Lung microvascular endothelial cell (primary cell): ENCODE measurements at regions not wholly inside any gene's neighbourhood (a gene's known extent, or its start where the extent isn't known, plus 50 kb on each side); places are given as distances from the start of the nearest gene placed in this dataset.

Experiments
- DNase-seq, 2 donors: peaks; one replicate each; pipeline versions ENCODE4 v3.0.0 to v3.0.0-alpha.2; 2010; ENCODE audit warnings: low read depth in 2 of 2

DNA sequence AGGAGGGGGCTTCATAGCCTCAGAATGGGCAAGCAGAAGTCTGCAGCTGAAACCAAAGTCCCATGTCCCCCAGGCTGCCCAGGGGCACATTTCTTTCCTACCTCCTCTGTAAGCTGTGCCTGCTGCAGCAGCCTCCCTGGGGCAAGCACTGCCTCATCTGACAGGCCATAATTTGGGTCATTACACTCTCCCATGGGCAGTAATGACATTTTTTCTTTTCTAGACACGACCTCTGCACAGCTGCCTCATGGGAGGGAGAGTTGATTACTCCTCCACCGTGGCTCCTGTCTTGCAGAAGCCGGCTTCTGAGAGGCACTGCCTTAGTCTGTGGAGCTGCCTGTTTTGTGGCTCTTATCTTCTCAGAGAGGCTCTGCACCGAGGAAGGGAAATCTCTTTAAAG, 268.9 kb downstream of the TDRD15 start:
- no peak for DNase-seq

DNA sequence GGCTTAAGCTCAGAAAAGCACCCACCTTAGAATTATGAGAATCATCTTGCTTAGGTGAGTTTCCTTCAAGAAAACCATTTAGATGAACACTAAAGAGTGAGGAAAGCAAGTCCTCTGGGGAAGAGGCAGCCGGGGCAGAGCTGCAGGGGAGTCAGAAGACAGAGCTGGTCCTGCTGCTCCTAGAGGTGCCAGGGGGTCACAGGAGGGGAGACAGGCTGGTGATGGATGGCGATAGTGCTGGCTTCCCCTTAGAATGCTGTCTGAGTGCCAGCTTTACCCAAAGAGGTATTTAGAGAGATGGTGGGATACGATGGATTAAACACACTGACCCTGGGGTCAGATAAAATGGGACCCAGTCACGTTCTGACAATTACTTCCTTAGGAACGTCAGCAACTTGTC, 269.4 kb downstream of the TDRD15 start:
- no peak for DNase-seq

DNA sequence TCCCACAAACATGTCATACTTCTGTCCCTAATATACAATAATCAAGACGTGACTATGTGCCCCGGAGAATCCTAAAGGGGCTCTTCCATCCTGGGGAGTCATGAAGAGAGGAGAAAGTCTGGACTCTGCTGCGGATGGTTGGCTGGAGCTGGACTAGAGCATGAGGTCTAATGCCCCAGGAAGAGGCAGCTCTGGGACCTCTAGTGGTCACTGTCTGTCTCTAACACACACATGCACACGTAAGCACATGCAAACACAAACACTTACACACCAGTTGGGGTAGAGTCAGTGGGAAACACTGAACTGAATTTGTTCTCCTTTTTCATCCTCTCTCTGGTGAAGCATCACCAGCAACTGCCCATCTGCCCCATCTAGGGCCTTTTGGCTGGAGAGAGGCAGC, 271.6 kb downstream of the TDRD15 start:
- no peak for DNase-seq

DNA sequence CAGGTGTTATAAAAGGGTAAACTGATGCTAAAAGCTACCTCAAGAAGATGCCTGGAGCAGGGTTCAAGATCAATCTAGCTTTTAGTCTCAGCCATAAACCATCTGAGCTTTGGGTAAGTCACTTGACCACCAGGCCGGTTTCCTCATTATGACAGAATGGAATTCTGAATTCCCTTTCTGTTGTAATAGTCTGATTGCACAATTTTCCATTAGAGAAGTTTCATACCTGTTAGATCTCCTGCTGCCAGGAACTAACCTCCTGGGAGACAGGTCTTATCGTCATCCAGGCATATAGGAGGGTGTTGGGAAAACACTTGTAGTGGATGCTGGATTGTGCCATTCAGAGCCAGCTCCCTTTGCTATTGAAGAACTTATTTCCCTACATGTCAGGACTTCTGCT, 272.5 kb downstream of the TDRD15 start:
- DNase-seq, result no peak

DNA sequence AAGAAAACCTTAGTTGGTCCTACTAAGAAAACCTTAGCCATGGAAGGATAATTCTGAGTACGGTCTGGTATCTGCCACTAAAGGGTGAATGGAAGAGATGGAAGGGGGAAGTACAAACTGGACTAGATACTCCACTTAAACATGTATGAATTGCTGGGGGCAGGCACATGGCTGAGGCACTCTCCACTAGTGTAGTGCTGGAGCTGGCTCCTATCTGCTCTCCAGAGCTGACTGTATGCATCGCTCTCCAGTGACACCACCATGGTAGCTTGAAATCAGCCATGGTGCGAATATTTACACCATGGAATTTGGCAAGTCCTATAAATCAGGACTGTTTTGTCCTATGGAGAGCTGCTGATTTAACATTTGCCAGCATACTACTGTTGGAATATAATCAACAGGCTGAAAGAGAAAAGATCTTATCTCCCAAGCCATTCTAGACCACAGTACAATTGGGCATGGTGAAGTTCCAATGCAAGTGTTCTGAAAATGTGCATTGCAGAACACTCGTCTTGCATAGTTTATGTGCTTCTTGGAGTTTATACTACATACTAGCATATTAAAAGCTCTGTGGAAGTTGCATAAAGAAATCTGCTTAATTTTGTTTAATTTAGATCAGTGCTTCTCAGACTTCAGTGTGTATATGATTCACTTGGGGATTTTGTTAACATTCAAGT, 277.4 kb downstream of the TDRD15 start:
- DNase-seq, result no peak

DNA sequence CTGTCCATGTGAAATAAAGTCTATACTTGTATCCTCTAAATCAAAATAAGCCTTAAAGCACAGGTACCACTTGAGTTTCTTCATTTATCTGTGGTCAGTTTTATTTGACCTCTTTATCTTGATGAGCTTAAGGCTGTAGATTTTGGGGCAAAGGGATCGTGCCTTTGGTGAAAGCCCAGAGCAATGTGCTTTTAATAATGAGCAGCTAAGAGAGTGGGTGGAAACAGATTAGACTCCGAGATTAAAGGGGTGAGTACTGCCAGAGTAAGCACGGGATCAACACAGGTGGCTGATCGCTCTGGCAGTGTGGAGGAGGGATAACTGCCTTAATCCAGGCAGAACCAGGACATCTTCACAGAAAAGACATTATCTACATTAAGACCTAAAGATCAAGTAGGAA, 280.4 kb downstream of the TDRD15 start:
- DNase-seq, result no peak

DNA sequence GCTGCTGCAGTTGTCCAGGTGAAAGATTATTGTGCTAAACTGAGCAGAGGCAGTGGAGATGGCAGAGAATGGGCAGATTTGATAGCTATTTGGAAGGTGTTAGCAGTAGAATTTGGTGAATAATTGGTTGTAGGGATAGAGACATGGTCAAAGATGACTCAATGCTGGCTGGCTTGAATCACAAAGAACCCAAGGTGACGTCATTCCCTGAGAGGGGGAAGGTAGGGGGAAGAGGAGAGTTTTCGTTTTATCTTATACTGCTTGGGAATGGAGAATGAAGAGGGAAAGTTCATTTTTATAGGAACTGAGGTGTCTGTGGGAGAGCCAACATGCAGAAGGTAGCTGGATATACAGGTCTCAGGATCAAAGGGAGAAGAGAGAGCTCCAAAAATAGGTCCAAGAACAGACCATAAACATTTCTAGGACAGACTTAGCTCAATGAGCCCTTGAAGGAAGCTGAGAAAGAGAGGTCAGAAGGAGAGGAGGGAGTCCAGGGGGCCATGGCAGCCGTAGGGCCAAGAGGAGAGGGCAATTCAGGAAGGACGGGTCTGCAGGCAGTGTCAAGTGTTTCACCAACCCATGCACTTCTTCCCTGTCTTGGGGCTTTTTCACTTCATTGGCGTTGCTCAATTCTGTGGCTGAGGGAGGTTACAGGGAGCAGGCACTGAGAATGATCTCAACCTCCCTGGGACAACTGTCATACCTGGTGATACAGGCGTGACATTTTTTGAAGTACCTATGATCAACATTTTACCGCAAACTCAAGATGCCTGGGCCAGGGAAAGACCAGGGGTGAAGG, 281.3 kb downstream of the TDRD15 start:
- no peak for DNase-seq

DNA sequence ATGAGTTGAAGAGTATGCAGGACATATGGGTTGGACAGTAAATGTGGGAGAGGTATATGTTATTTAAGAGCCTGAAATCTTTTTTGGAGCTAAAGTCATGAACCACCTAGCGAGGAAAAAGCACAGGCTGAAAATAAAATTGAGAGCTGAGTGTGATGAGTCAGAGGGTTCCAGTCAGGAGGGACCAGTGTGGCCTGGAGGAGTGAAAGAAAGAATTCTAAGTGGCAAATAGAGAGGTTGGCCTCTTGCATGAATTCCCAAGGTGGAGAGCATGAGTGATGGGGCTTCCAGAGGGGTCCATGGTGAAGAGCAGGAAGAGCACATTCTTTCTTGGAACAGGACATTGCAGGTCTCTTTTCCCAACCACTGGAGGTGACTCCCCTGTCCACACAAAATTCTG, 282.6 kb downstream of the TDRD15 start:
- DNase-seq, result no peak

DNA sequence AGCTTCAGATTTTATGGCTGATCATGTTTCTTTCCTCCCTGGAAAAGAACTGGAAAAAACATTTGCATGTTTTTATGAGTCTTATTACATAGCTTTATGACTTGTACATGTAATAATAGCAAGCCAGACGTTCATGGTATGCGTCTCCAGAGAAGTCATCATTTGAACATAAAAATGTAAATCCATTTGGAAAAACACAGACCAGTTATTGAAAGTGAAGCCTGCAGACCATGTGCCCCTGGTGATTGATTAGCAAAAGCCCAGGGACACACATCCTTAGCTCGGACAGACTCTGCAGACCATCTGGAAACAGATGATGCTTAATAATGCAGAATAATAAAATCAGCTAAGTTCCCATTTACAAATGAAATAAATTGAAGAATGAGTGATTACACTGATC, 283.1 kb downstream of the TDRD15 start:
- DNase-seq, result no peak

DNA sequence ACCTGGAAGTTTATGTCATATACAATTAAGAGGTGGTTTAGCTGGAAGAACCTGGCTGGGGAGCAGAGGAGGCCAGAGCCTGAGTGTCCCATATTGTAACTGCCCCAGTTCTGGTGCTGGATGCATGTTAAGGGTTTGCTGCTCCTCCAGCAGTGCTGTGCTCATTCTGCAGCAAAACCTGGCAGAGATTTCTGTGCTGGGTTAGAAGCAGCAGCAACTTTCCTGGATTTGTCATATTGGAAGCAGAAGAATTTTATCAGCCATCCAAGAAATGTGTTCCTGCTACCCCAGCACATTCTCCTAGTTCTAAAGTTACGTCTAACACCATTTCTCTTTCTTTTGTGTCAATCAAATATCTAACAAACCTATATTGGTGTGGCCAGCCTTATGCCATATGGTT, 284.1 kb downstream of the TDRD15 start:
- DNase-seq, result no peak

DNA sequence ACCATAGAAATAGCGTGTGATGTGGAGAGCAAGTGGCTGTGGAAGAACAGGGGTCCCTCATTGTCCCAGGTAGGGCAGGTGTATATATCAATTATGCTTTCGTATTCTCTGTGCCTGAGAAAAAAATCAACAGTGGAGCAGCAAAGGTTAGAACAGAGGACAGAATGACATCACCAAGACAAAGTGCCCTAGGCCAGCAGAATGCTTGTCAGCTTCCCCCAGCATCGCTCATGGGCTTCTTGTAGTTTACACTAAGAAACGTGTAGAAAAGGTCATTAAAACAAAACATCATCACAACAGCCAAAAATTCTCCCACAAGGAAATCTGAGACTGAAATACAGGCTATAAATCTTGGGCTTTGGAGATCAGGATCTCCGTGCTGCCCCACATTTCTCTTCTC, 288.0 kb downstream of the TDRD15 start:
- no peak for DNase-seq

DNA sequence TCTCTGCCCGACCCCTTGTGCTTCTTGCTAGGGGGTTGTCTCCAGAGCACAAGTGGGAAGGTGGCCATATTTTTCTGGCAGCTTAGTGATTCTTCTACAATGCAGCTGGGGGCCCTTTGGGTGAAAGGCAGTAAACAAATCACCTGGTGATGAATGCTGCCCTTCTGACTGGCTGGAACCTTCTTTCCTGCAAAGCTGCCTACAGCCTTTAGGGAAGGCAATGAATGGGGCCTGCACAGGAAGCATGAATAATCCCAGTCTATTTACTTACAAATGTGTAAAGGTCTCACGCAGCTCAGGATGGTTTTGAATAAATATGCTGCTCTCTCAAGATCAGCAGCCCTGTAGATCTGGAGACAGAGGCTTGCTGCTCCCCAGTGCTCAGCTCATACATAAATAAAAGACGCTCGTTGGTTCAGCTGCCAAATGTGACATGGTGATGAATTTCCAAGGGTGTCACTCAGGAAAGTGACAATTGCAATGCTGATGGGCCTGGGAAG, 289.2 kb downstream of the TDRD15 start:
- no peak for DNase-seq

DNA sequence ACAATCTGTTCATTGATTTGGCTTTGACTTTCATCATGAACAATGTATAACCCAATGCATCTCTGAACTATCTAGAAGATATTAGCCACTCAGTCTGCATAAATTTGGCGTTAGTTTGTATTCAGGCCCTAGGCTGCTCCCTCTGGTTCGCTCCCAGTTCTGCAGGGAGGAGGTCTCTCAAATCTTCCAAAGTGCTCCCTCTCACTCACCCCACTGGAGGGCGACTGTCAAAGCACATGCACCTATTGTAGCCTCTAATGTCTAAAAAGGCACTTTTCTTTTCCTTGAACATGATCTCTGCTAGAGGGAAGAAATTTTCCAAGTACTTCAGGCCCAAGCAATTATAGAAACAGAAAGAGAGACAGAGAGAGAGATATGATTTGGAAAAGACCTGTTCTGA, 291.5 kb downstream of the TDRD15 start:
- no peak for DNase-seq

DNA sequence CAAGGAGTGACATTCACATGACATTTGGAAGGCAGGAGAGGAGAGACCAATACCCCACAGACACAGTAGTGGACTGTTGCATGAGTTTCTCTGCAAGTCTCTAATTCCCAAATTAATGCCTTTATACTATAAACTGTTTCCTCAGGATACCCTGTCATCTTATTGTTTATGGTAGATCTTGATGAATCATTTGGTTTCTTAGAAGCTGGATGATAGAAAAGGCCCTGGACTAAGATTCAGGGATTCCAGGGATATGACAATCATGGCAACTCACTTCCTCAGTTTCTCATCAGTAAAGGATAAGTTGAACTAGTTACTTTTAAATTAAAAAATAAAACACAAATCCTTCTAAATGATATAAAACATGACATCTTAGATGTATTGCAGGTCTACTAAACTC, 292.5 kb downstream of the TDRD15 start:
- DNase-seq, result no peak

DNA sequence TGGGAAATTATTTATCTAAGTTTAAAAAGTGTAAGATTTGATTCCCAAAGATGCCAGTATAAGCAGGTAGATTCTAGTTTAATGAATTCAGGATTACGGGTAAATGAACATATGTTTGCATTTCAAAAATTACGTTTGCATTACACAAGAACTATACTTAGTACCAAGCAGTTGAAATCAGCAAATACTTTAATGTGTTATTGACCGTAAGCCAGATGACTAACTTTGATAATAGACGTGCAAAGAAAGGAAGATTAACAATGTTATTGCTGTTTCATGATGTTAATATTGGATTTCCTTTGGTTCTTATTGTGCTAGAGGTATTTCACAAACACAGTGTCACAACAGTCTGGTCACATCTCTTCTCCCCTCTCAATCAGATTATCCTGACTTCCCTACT, 294.7 kb downstream of the TDRD15 start:
- no peak for DNase-seq

DNA sequence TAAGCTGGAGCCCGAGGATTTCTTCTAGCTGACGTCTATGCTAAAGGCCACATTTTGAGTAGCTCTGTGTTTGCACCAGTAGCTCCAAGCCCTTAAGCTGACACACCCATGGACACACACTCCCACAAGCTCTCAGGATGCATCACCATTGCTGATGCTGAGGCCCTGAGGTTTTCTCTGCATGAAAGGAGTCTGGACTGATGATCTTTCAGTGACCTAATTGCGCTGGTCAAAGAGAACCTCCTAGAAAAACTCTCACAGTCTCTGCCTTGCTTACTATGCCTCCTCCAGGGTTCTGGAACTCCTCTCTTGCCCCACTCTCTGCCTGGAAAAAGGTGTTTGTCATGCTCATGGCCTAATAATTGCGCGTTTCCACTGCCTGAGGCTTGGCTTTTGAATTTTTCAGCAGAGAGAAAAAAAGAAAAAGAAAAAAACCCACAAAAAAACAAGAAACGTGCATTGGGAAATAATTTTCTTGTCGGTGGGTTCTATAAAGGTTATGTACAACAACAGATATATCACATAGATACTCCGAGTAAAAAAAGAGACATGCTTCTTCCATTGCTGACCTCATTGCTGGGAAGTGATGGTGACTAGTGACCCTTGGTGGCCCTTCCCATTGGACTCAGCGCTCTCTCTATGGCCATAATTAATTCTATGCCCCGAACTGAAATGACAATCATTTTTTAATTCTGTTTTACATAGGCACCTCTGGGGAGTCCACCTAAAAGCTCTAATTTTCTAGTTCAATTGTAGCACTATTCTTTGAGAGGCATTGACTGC, 297.0 kb downstream of the TDRD15 start:
- no peak for DNase-seq

DNA sequence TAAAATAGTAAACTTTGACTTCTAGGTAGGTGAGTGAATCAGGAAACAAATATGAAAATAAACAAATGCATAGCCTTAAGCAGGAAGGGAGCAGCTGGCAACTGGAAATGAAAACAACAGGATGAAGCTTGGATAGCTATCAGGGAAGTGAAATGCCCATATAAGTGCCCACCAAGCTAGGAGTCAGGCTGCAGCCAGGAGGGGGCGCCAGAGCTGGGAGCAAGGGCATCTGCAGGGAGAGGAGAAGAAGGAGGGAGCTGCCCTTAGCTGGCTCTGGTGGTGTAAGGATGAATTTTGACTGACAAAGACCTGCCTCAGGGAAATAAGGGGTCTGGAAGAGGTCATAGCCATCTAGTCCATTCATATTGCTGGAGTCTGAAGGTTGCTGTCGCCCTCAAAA, 298.3 kb downstream of the TDRD15 start:
- no peak for DNase-seq

DNA sequence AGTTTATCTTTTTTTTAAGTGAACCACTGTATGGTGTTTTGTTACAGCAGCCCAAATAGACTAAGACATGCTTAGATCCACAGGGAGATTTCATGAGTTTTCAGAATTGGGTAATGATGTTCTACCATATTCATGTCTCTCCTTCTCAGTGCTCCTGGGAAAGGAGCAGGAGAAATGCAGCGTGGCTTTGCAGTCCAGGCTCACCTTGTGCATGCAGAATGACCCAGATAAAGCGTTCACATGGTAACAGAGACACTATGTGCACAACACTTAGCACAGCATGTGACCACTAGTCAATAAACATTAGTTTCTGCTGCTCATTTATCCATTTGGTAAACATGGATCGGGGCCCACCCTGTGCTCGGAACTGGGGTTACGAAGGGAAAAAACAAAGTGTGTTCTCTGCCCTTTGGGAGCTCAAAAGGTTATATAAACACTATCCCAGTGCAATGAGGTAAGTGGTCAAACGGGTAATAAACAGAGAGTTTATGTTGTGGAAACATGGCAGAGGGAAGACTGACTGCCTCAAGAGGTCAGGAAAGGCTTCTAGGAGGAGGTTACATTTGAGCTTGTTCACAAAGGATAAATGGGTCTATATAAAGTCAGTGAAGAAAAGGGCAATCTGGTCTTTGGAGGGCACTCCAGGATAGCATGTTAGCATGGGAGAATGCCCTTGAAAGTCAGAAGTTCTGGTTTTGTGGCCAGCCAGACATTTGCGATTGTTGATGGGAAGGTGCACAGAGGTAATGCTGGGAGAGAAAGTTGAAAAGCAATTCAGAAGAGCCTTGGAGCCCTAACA, 299.2 kb downstream of the TDRD15 start:
- DNase-seq, result no peak

DNA sequence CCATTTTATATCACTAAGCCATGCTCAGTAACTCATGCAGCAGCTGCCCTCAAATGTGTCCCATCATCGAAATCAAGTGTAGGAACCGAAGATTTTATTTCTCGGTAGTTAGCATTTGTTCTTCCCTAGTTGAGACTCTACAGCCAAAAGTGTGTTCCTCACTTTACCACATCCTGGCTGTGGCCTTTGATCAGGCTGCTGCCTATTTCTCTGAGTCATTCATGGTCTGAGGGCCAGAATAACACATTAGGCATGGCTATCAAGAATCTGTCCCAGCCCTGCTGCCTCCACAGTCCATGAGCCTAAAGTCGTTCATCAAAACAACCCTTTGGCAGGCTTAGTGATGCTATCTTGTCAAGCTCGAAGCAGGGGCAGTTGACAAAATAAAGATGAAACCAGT, 300.1 kb downstream of the TDRD15 start:
- DNase-seq, result no peak

DNA sequence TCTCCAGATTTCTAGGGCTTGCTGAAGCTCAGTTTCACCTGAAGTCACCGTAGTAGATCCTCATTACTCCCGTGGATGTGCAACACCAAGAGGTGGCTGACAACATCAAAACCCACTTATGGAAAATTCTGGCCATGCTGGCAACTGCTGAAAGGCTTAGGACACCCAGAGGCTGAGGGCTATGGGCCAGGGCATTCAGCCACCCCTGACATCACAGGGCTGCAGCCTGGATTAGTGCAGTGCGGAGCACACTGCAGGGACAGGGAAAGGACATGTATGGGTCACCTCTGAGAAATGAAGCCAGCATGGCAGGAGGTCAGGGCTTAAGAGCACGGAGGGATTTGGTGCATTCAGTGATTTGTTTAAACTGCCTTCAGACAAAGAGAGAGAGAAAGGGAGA, 300.6 kb downstream of the TDRD15 start:
- DNase-seq, result no peak

DNA sequence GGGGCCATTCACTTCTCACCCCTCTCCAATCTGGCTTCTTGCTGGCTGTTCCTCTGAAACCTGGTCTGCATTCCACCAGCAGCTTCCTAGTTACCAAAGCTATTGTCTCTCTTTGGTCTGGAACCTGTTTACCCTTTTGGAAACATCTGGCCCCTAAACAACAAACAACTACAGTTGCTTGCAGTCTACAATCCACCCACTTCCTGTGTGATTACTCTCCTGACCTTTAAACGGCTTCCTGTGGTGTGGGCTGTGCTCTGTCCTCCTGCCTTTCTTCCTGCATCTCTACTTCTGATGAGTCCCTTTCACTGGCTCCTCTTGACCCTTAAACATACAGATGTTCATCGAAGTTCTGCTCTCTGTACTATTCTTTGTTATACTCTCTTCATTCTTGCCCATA, 303.8 kb downstream of the TDRD15 start:
- no peak for DNase-seq

DNA sequence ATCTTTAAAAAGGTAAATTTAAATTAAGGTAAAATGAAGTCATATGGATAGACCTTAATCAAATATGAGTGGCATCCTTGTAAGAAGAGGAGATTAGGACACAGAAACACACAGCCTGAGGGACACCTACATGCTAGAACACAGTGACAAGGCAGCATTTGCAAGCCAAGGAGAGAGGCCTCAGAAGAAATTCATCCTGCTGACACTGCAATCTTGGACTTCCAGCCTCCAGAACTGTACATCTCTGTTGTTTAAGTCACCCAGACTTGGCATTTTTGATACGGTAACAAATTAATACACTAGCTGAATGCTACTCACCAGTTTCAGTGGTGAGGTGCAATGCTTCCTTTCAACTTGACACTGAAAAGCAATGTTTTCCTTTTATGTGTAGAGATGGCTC, 305.0 kb downstream of the TDRD15 start:
- no peak for DNase-seq
